Neural progenitor cell (in vitro differentiated cells): ENCODE measurements at regions not wholly inside any gene's neighbourhood (a gene's known extent, or its start where the extent isn't known, plus 50 kb on each side); places are given as distances from the start of the nearest gene placed in this dataset.

Source experiments
- CTCF ChIP-seq: fragments of 200-600 bp; sonication (generic); IDR thresholded peaks from 2 replicates; pipeline ENCODE4 v1.5.1; 2017; ENCODE audit warnings: antibody characterized with exemption, mild to moderate bottlenecking
- EZH2 ChIP-seq: fragments of 200-600 bp; sonication (generic); IDR thresholded peaks from 2 replicates; pipeline ENCODE4 v1.6.1; 2017; ENCODE audit warnings: antibody characterized with exemption, mild to moderate bottlenecking, moderate library complexity

- TF ChIP-seq CTCF (no peak), EZH2 (no peak)
Measured at GRCh38 chr5:119926301-119926700, 296.9 kb downstream of the FAM170A start.
